ENCODE measurements at regions not wholly inside any gene's neighbourhood (a gene's known extent, or its start where the extent isn't known, plus 50 kb on each side); places are given as distances from the start of the nearest gene placed in this dataset.

DNA sequence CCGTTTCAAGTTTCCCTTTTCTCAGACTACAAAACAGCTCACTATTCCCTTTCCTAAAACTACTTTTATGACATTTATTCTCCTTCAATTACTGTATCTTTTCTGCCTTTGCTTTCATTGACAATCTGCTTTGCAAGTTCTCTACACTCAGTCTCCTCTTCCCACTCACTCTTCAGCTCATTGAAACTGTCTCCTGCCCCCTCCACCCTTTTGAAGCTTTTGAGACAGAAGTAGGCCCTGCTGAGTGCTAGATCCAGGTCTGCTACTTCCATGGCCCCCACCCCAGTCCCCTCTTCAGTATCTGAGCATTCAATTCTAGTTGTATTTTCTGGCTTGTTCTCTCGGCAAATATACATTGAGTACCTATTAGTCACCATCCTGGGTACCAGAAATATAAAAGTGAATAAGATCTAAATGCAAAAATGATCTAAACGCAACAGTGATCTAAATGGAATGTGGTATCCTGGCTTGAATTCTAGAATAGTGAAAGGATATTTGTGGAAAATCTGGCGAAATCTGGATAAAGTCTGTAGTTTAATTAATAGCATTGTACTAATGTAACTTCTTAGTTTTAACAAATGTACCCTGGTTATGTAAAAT, 58.4 kb downstream of the OR2K2 start:
- TF ChIP-seq, protein P1, sequence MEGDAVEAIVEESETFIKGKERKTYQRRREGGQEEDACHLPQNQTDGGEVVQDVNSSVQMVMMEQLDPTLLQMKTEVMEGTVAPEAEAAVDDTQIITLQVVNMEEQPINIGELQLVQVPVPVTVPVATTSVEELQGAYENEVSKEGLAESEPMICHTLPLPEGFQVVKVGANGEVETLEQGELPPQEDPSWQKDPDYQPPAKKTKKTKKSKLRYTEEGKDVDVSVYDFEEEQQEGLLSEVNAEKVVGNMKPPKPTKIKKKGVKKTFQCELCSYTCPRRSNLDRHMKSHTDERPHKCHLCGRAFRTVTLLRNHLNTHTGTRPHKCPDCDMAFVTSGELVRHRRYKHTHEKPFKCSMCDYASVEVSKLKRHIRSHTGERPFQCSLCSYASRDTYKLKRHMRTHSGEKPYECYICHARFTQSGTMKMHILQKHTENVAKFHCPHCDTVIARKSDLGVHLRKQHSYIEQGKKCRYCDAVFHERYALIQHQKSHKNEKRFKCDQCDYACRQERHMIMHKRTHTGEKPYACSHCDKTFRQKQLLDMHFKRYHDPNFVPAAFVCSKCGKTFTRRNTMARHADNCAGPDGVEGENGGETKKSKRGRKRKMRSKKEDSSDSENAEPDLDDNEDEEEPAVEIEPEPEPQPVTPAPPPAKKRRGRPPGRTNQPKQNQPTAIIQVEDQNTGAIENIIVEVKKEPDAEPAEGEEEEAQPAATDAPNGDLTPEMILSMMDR (IDR thresholded peaks at IDR 0.05), result no peak
- no peak for TF ChIP-seq POLR2A (IDR thresholded peaks at IDR 0.05)
